NCI-H460 (cell line): ENCODE measurements at regions not wholly inside any gene's neighbourhood (a gene's known extent, or its start where the extent isn't known, plus 50 kb on each side); places are given as distances from the start of the nearest gene placed in this dataset.
"Not testable (repeated sequence)": the region's sequence is repeated elsewhere in the genome, so short reads cannot be mapped to it uniquely, and the experiment has no call there.

Source experiments
- DNase-seq: peaks from one replicate; pipeline ENCODE4 v3.0.0-alpha.2; 2016; ENCODE audit warnings: low read depth; ENCODE audit errors: extremely low read depth

DNA sequence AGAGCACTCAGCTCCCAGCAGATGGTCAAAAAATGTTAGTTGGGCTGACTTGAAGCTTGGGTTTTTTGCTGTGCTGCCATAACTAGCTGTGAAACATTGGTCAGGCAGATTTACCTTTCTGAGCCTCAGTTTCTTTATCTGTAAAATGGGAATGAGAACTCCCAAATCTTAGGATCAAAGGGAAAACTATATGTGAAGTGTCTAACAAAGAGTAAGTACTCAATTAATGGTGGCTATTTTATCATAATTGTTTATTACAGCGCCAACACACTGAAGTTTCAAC lies 164.2 kb upstream of the POU3F1 start:
- DNase-seq = no peak

DNA sequence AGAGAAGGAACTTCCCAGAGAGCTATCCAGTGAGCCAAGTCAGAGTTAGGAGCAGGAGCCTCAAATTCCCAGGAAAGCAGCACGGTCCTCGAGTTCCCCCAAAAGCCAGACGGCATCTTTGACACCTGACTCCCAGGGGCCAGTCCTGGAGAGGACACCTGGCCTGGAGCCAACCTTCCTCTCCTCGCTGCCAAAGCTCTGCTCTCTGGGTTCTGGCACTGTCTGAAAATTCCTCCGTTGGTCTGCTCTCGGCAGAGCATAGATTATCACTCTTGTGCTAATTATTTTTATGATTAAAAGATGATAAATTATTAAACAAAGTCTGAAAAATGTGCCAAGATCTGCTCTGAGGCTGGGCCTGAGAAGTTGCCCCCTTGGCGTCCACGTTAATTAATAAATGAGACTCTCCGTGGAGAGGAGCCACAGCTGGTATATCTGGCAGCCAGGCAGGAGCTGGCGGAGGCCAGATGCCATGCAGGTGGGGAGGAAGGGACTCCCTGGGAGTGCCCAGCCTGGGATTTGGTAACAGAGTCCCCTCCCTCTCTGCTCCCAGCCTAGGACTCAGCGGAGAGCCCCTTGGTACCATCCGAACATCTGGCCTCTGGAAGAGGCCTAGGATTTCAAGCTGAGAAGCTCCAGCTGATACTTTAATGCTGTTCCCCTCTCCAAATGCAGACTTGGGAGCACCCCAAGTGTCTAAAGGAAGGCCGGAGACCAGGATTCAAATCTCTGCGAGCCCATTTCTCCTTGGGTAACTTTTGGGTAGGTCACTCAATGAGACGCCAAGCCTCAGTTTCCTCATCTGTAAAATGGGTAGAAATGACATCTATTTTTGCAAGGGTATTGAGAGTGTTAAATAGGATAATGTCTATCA lies 163.7 kb upstream of the POU3F1 start:
- DNase-seq = no peak

DNA sequence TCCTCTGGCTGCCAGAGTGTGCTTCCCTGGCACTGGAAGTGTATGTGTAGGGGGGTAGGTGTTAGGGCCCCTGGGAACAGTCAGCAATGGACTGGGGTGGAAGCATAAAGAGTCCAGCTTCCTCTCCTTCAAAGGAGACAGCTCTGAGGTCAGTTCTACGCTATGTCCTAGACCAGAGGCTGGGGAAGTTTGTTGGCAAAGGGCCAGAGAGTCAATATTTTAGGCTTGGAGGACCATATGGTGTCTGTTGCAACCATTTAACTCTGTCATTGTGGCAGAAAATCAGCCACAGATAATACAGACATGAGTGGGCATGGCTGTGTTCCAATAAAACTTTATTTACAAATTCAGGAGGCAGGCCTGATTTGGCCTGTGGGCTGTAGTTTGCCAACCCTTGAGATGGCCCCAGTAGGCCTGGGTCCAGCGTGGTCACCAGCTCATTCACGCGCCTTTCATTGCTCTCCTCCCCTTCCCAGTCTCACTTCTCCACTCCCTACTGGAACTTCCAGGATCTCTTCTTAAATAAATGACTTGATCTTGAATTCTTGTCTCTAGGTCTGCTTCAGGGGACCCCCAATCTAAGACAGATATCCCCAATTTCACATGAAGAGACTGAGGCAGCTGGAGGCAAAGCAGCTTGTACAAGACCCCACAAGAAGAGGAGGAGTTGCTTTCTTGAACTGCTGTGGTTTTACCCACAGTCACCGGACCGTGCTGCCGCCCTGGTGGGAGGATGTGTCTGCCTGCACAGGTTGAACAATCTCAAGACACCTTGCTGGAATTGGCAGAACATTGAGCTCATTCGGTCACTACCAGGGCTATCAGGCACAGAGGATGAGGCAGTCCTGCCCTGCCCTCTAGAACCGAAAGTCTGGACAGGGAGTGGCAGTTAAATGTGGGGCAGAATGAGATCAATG lies 162.4 kb upstream of the POU3F1 start:
- no peak for DNase-seq

DNA sequence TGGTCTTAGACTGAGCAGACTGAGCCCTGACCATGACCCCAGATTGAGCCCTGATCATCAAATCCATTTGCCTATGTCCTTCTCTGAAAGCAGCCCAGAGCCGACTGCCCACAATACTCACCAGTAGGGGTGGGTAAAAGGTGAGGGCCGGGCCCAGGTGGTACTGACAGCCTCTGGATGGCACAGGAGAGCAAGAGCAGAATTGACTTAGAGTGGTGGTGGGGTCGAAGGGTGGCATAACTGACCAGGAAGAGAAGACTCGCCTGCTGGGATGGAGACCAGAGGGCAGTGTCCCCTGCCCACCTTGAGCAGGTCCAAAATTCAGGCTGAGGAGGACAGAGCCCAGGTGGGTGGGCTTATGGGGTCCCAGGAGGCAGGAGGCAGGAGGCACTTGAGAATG lies 161.3 kb upstream of the POU3F1 start:
- DNase-seq = no peak

DNA sequence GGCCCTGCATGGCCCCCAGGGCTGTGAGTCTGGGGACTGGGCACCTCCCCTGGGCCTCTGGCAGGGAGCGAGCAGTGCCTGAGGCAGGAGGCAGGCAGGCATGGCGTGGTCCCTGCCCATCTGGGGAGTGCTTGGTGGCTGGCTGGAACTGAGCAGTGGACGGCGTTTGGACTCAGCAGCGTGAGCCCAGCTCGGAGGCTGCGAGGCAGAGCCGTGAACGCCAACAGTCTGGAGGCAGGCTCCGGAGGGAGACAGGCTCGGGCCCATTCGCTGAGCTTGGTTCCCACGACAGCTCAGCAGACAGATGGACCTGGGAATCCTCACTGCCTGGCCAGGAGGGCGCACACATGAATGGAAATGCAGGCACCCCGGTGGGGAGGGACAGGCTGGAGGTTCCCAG lies 160.7 kb upstream of the POU3F1 start:
- no peak for DNase-seq

DNA sequence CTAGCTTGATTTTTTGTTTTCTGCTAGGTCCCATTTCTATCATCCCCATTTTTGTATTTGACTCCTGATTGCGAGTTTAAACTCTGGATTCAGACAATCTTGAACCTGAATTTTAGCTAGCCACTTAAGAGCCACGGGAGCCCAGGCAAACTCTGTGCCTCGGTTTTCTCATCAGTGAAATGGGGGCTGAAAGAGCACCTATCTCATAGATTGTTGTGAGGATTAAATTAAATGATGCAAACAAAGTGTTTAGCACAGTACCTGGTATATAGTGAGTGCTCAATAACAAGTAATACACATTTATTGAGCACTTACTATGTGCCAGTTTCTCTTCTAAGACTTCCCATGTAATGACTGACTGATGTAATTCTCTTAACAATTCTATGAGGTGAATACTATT lies 158.1 kb upstream of the POU3F1 start:
- no peak for DNase-seq

DNA sequence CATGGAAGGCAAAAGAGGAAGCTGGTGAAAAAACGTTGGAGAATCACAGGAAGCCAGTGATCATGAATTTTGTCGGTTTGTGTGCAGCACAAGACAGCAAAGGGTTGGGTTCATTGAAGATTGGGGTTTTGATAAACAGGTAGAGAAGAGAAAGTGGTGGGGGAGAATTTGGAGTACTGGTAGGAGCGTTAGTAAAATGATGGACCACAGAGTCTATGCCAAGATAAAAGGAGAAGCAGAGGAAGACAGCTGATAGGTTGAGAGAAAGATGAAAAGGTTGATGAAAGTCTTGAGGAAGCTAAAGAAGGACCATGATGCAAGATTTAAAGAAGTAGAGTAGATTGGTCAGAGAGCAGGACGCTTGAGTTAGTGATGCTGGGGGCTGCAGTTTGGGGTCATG lies 156.8 kb upstream of the POU3F1 start:
- no peak for DNase-seq

DNA sequence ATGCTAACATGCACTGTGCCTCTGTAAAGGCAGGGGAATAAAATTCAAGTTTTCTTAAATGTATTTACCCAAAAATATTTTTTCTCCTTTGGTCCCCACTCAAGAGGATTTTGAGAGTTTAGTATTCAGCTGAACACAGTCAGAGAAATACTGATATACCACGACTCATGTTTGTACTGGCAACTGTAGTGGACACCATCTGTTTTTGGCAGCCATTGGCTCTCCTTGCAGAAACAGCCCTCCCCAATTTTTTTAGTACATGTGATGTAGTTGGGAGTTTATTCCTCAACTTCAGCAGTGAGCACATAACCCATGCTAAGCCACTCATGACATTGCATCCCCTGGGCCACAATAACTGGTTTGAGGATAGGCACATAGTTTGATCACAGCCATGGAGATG lies 154.8 kb upstream of the POU3F1 start:
- DNase-seq = no peak

DNA sequence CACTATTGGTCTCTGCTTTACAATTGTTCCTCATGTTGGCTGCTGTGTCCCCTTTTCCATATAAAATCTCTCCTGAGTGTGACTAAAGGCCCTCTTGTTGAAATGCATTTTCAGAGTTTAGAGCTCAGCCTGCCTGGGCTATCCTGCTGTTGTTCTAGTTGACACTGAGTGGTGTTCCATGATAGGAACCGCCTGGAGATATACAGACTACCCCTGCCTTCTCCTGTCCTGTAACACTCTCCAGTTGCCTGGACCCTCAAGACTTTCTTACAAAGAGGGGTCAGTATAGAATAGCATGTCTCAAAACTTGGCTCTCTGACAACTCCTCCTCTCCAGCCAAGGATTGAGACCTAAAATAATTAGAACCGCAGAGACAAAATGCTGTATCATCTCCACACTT lies 152.0 kb upstream of the POU3F1 start:
- no peak for DNase-seq

DNA sequence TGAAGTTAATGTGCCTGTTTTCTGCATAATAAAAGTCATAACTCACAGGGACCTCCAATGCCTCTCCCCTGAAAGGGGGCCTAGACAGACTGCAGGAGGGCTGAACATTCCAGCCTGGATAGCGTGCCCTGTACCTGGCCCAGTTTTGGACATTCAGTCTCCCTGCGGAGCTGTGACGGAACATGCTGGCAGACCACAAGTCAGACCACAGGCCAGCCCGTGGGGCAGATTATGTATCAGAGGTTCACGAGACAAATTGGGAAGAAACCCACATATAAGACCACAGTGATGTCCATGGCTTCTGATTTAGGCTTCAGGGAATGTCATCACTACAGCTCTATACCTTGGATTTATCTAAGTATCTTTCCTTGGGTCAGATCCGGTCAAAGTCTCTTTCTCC lies 151.5 kb upstream of the POU3F1 start:
- no peak for DNase-seq

DNA sequence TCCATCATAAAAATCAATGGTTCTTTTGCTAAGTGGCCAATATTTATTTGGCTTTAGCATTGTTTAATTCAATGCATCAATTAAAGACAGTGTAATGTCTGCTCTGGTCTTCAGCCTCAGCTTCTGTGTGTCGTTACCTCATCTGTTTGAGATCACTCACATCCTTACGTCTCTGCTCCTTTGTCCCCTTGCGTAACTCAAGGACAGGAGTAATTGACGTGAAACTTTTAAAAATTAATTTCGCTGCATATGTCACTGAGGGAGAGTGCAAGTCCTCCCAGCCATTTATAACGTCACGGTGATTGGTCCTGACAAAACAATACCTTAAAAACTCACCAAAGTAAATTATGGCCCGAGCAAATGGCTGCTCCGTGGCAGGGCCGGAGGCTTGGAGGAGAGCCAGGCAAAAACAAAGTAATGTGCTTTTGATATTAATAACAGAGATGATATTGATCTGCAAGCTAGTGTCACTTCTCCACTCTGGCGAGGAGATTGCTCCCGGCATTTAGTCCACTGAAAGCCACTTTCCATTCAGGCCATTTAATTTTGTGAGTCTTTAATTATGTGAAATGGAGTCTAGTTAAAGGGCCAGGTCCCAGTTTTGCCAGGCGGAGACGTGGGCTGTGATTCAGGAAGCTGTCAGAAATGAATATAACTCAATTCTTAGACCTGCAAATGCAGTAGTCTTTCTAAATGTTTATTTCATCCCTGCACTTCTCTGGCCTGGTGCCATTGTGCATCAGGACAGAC lies 150.9 kb upstream of the POU3F1 start:
- no peak for DNase-seq

DNA sequence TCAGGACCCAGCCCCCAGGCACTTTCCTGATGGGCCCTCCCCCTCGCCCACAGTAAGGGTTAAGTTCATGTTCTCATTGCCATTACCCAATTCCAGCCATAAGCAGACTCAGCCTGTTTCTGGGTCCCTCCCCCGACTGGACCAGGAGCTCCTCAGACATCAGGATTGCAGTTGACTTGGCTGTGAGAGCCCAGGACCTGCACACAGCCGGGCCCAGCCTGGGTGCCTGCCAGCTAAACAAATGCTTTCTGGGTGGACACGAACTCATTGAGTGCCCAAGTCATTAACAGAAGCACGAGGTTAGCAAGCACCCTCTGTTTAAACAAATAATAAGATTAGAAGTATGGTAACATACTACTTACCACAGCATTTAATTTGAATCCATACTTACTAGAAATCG lies 147.9 kb upstream of the POU3F1 start:
- DNase-seq = no peak

DNA sequence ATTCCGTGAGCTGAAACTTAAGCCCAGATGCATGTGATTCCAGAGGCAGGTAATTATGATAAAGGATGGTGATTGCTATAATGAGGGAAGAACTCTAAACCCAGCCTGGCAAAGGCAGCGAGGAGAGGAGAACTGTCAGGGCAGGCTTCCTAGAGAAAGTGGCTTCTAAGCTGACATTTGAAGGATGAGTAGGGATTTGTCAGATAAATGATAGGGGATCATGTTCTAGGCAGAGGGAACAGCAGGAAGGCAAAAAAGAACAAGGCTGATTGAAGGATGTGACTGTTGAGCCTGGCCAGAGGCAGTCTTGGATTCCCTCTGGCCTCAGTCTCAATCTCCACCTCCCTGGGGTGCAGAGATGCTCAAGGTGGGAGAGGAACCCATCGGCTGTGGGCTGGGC lies 146.4 kb upstream of the POU3F1 start:
- no peak for DNase-seq

DNA sequence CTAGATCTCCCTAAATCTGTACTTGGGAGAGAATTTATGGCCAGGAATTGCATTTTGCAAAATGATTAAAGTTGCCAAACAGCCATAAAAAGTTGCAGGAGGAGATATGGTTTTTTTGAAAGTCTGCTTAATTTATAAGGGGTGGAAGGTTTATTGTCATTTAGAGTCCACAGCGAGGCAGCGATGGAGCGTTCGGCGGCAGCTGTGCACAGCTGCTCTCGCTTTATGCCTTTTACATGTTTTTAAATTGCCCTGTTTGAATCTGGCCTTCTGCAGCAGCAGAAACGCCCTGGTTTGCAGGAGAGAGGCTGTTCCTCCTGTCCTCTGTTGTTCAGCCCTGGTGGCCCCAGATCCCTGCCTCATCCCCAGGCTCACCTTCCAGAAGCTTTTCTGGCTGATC lies 144.9 kb upstream of the POU3F1 start:
- no peak for DNase-seq

DNA sequence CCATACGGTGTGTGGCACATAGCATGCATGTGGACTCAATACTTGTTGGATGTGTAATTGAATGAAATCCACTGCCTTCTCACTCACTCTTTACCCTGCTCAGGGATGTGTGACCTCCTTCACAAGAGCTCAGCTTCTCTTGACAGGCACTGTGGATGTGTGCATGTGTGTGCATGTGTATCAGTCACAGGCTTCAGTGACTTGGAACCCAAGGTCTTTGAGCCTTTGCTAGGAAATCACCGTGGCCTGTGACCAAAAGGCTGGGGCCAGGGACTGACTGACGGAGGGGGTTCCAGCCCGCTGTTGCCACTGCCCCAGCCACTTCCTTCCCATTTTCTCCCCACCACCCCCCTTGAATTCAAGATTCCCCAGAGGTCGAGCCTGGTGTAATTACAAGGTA lies 144.4 kb upstream of the POU3F1 start:
- no peak for DNase-seq

DNA sequence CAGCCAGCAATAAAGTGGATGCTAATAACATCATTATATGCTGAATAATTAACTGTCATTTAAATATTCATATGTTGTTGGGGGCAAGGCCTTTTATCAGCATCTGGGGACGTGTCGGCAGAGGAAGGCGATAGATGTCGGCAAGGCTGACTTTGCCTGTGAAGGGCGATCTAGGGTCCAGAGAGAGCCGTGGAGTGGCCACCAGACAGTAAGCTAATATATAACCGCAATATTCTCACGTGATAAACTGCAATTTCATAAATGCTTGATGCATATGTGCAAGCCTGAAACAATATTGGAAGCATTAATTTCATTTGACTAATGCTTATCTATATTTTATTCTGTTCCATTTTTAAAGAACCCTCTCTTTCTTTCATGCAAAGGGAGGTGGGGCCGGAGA lies 141.0 kb upstream of the POU3F1 start:
- DNase-seq = no peak

DNA sequence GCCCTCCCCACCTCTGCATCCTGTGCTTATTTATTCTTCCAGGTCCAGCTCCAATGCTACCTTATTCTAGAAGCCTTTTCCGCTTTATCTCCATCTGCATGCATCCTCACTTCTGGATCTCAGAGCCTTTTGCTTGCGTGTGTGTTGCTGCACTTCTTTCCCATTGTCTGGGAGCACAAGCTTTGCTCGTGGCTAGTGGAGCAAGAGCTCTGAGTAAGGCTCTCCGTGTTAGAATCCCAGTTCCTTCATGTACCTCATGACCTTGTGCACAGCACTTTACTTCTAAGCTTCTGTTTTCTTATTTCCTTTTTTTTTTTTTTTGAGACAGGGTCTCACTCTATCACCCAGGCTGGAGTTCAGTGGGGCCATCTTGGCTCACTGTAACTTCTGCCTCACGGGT lies 140.0 kb upstream of the POU3F1 start:
- no peak for DNase-seq

DNA sequence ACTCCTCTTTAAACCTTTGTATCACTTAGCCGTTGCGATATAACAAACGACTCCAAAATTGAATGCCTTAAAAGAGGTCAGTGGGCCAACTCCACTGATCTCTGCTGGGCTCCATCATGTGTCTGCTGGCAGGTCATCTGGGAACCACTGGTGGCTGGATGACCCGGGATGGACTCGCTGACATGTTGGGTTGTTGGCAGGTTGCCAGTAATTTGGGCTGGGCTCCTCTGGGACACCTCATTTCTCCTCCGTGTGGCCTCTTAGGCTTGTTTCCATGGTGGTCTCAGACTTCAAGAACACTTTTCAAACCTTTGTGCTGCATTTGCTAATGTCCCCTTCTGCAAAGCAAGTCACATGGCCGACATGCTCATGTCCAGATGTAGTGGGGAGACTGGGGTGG lies 139.3 kb upstream of the POU3F1 start:
- DNase-seq = no peak

DNA sequence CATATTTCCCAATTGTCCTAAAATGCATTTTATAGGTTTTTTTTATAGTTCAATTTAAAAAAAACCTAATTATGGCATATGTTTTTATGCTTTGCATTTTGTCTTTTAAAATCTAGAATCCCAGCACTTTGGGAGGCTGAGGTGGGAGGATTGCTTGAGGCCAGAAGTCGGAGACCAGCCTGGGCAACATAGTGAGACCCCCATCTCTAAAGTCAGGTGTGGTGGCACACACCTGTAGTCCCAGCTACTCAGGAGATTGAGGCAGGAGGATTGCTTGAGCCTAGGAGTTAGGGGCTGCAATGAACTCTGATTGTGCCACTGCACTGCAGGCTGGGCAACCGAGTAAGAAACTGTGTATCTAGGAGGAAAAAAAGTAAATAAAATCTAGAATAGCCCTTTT lies 137.2 kb upstream of the POU3F1 start:
- DNase-seq = no peak

DNA sequence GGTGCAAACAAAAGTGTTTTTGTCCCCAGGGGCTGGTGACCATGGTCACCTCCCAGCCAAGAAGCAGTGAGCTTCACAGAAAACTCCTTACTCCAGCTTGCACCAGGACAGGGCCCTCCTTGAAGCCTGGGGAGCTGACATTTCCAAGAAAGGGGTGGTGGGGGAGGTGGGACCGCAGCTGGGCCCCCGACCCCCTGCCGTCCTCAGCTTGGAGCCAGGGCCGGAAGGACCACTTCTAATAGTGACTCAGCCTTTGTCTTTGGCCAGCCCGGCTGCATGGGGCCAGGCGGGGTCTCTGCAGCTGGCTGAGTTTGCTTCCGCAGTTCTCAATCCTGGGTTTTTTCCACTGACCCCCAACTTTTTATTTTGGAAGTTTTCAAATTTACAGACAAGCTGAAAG lies 136.5 kb upstream of the POU3F1 start:
- no peak for DNase-seq

DNA sequence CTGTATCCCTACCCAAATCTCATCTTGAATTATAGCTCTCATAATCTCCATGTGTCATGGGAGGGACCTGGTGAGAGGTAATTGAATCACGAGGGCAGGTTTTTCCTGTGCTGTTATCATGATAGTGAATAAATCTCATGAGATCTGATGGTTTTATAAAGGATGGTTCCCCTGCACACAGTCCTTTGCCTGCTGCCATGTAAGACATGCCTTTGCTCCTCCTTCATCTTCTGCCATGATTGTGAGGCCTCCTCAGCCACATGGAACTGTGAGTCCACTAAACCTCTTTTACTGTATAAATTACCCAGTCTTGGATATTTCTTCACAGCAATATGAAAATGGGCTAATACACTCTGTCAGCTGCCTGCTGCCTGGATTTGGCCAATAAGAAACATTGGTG lies 133.8 kb upstream of the POU3F1 start:
- not testable (repeated sequence) for DNase-seq

DNA sequence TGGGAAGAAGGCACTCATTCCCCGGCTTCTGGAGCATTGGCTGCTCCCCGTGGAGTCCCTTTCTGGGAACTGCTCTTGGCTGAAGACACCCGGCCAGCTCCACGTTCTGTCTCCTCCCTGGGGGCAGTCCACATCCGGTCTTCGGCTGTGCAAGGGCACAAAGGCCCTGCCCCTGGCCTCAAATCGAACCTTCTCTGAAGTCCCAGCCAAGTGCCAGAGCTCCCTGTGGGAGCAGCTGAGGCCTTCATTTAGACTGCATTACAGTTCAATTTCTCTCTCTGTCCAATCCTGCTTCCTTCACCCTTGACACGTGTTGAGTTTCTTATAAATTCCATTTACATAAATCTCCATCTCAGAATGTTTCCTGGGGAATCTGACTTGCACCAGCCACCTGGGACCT lies 132.9 kb upstream of the POU3F1 start:
- DNase-seq = no peak
